ENCODE measurements at regions not wholly inside any gene's neighbourhood (a gene's known extent, or its start where the extent isn't known, plus 50 kb on each side); places are given as distances from the start of the nearest gene placed in this dataset.
A peak's percentile ranks its signal among the peaks of the same experiment; 100 is the strongest.

DNA sequence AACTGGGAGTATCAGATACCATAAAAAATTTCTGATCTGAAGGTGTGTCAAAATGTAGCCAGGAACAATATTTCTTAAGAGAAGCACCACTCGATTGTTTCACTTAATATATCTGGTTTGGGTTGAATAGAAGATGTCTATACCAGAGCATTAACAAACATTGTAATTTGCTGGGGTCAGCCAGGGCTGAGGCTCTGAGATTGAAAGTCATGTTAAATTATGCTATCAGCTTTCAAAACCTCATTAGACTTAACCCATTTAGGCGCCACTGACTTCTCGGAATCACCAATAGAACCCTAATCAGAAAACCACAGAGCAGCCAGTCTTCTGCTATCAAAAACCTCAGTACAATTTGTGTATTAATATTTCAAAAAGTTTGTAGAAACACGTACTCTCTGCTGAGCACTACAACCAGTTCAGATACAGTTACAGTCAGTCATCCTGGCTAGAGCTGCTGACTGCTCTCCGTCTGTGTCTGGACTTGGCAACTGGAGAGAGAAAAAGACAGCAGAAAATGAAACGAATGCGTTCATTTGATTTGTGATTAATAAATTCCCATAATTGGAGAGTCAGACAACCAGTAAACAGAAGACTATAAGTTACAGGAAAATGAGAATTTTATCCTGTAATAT is 848.6 kb upstream of the PABPC4L start:
- no peak for DNase-seq (ENCODE audit: insufficient read length, low spot score, missing footprints)
- Histone ChIP-seq H2AFZ (ENCODE audit: low read length) (peak overlapping the region; percentile 5), H3K36me3 (ENCODE audit: insufficient read depth, low read length) (no peaks in the 10 kb centered on the region), H3K79me2 (ENCODE audit: insufficient read depth, low read length) (no peaks in the 10 kb centered on the region), H3K9me3 (ENCODE audit: low read depth, low read length) (no peaks in the 10 kb centered on the region), H3K27ac (ENCODE audit: low read depth, low read length) (no peak overlapping the region), H3K4me3 (ENCODE audit: insufficient read depth, low read length) (no peak overlapping the region), H3K27me3 (ENCODE audit: insufficient read depth, low read length) (no peaks in the 10 kb centered on the region), H3K4me2 (ENCODE audit: insufficient read depth, low read length) (no peak overlapping the region), H3K4me1 (ENCODE audit: insufficient read depth, low read length) (no peaks in the 10 kb centered on the region), H4K20me1 (ENCODE audit: insufficient read depth, low read length) (no peaks in the 10 kb centered on the region)
- no peak for TF ChIP-seq CTCF (IDR thresholded peaks at IDR 0.05; ENCODE audit: extremely low read depth, low read depth, low read length)

- no peak for TF ChIP-seq CTCF (IDR thresholded peaks at IDR 0.05; ENCODE audit: extremely low read depth, low read depth, low read length)
- Histone ChIP-seq H3K4me3 (ENCODE audit: insufficient read depth, low read length) (no peak overlapping the region), H3K4me2 (ENCODE audit: insufficient read depth, low read length) (no peak overlapping the region), H2AFZ (ENCODE audit: low read length) (no peak overlapping the region), H3K36me3 (ENCODE audit: insufficient read depth, low read length) (no peaks in the 10 kb centered on the region), H3K27ac (ENCODE audit: low read depth, low read length) (no peak overlapping the region), H3K27me3 (ENCODE audit: insufficient read depth, low read length) (no peaks in the 10 kb centered on the region), H3K9me3 (ENCODE audit: low read depth, low read length) (no peaks in the 10 kb centered on the region), H3K4me1 (ENCODE audit: insufficient read depth, low read length) (no peaks in the 10 kb centered on the region), H4K20me1 (ENCODE audit: insufficient read depth, low read length) (no peaks in the 10 kb centered on the region), H3K79me2 (ENCODE audit: insufficient read depth, low read length) (no peaks in the 10 kb centered on the region)
- DNase-seq (ENCODE audit: insufficient read length, low spot score, missing footprints), result no peak
These were observed 831.1 kb upstream of the PABPC4L start for GRCh38 chr4:135032670-135033069.

DNA sequence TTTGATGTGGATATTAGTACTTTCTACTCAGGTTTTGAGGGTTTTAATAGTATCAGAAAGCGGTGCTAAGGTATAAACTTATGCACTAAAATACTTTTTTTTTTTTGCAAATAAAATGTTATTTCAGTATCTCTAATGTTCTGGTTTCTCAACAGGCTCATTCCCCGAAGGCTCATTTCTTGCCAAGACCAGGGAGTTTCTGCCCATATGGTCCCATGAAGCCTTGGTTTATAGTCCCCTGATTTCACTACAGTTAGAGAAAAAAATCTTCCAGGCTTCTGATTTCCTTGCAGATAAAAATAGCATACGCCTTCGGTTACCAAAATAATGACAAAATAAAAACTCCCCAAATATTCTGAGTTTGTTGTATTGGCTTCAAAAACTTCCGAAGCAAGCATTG is 814.2 kb upstream of the PABPC4L start:
- no peak for DNase-seq (ENCODE audit: insufficient read length, low spot score, missing footprints)
- Histone ChIP-seq H2AFZ (ENCODE audit: low read length) (no peak overlapping the region), H3K4me3 (ENCODE audit: insufficient read depth, low read length) (no peak overlapping the region), H3K27me3 (ENCODE audit: insufficient read depth, low read length) (no peaks in the 10 kb centered on the region), H3K27ac (ENCODE audit: low read depth, low read length) (no peak overlapping the region), H3K4me2 (ENCODE audit: insufficient read depth, low read length) (no peak overlapping the region), H4K20me1 (ENCODE audit: insufficient read depth, low read length) (no peaks in the 10 kb centered on the region), H3K79me2 (ENCODE audit: insufficient read depth, low read length) (no peaks in the 10 kb centered on the region), H3K4me1 (ENCODE audit: insufficient read depth, low read length) (no peaks in the 10 kb centered on the region), H3K36me3 (ENCODE audit: insufficient read depth, low read length) (no peaks in the 10 kb centered on the region), H3K9me3 (ENCODE audit: low read depth, low read length) (no peaks in the 10 kb centered on the region)
- TF ChIP-seq CTCF (IDR thresholded peaks at IDR 0.05; ENCODE audit: extremely low read depth, low read depth, low read length), result no peak

GRCh38 chr4:135007400-135007799 is 805.8 kb upstream of the PABPC4L start:
- Histone ChIP-seq H3K9me3 (ENCODE audit: low read depth, low read length) (no peaks in the 10 kb centered on the region), H3K4me1 (ENCODE audit: insufficient read depth, low read length) (no peaks in the 10 kb centered on the region), H3K36me3 (ENCODE audit: insufficient read depth, low read length) (no peaks in the 10 kb centered on the region), H3K27me3 (ENCODE audit: insufficient read depth, low read length) (no peaks in the 10 kb centered on the region), H3K79me2 (ENCODE audit: insufficient read depth, low read length) (no peaks in the 10 kb centered on the region), H3K4me2 (ENCODE audit: insufficient read depth, low read length) (no peak overlapping the region), H3K4me3 (ENCODE audit: insufficient read depth, low read length) (no peak overlapping the region), H3K27ac (ENCODE audit: low read depth, low read length) (no peak overlapping the region), H4K20me1 (ENCODE audit: insufficient read depth, low read length) (no peaks in the 10 kb centered on the region), H2AFZ (ENCODE audit: low read length) (no peak overlapping the region)
- peak; percentile 11 for DNase-seq (ENCODE audit: insufficient read length, low spot score, missing footprints)
- no peak for TF ChIP-seq CTCF (IDR thresholded peaks at IDR 0.05; ENCODE audit: extremely low read depth, low read depth, low read length)

Data from osteoblast (primary cell).